Stomach (tissue), 8 donors: ENCODE measurements at regions not wholly inside any gene's neighbourhood (a gene's known extent, or its start where the extent isn't known, plus 50 kb on each side); places are given as distances from the start of the nearest gene placed in this dataset.

ENCODE experiments used
- DNase-seq, 2 donors: peaks; one replicate each; pipeline versions ENCODE4 v3.0.0 to v3.0.0-alpha.2; 2013 to 2019
- H3K27ac ChIP-seq, 5 donors: fragments of 200-600 bp in 4 of 5; sonication (generic) in 4 of 5; one replicate each; pipeline ENCODE4 v1.5.1; 2013 to 2019; ENCODE audit warnings: mild to moderate bottlenecking in 1 of 5, moderate library complexity in 1 of 5
- H3K27me3 ChIP-seq, 3 donors: fragments of 200-600 bp; sonication (generic); one replicate each; pipeline ENCODE4 v1.5.1; 2017 to 2019; ENCODE audit warnings: mixed run types in 1 of 3
- H3K36me3 ChIP-seq, 4 donors: fragments of 200-600 bp; sonication (generic); 1 replicate in 3 of 4; 2 replicates in 1 of 4; pipeline ENCODE4 v1.5.1; 2016 to 2019
- H3K4me1 ChIP-seq, 4 donors: fragments of 200-600 bp; sonication (generic); one replicate each; pipeline ENCODE4 v1.5.1; 2016 to 2019
- H3K4me3 ChIP-seq, 4 donors: fragments of 200-600 bp; sonication (generic) in 3 of 4; one replicate each; pipeline ENCODE4 v1.5.1; 2016 to 2019; ENCODE audit warnings: mild to moderate bottlenecking in 1 of 4
- H3K9me3 ChIP-seq, 4 donors: fragments of 200-600 bp; sonication (generic); one replicate each; pipeline ENCODE4 v1.5.1; 2016 to 2019
- EP300 ChIP-seq: sonication (generic); formaldehyde crosslinking; IDR thresholded peaks from one replicate; pipeline ENCODE4 v1.6.1; 2017; ENCODE audit warnings: antibody characterized with exemption
- POLR2A ChIP-seq, 4 donors: fragments of 450-650 bp; IDR thresholded peaks; one replicate each; pipeline ENCODE4 v1.6.1; 2016; ENCODE audit warnings: antibody characterized with exemption in 4 of 4, control low read depth in 2 of 4, mild to moderate bottlenecking in 1 of 4, moderate library complexity in 1 of 4
- POLR2AphosphoS5 ChIP-seq, 3 donors: sonication (generic); formaldehyde crosslinking; IDR thresholded peaks; one replicate each; pipeline ENCODE4 v1.6.1; 2016; ENCODE audit warnings: antibody characterized with exemption in 3 of 3
- WGBS, 5 donors: extraction: QIAGEN DNeasy Blood & Tissue Kit in 3 of 5; methylation state at CpG; one replicate each; pipeline versions ENCODE4 v1.1.5 to v1.1.7; 2013 to 2018; 5-methylcytosine and 5-hydroxymethylcytosine counted together
- intact Hi-C: fragments of 100-400 bp; cut with DNase I; formaldehyde crosslinking; loops from one replicate; pipeline ENCODE4 v1.15.1; 2023; ENCODE audit warnings: low total_unique reads
- TF ChIP-seq, protein P1 (sequence below), 7 experiments: fragments of 450-650 bp in 4 of 7; fragments of 200-600 bp in 3 of 7; sonication (generic) in 3 of 7; IDR thresholded peaks; one replicate each; pipeline ENCODE4 v1.5.1; 2016 to 2019; ENCODE audit warnings: antibody characterized with exemption in 7 of 7, control low read depth in 2 of 7, mild to moderate bottlenecking in 1 of 7
- donor health status: healthy with polysubstance abuse.
- donor health status: Bipolar disorder and iron deficiency.
- donor health status: healthy.

DNA sequence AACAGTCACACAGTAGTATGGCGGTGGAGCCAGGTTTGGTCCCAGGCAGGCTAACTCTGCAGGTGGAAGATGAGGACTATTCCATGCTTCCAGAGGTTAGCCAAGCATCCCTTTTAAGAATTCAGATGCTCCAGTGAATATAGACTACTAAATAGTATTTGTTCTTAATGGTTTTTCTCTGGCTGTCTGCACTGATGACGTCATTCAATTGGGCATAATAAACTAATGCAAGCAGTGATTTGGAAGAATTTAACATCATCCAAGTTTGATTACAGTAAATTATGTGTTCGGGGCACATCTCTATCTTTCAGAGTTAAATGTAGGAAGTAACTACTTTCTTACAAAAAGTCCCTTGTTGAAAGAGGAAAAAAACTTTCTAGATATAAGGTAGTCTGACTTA lies 78.8 kb upstream of the RND3 start:
- Histone ChIP-seq H3K36me3 (no peaks in the 10 kb centered on the region), H3K27me3 (no peaks in the 10 kb centered on the region), H3K9me3 (no peaks in the 10 kb centered on the region), H3K4me3 (no peak overlapping the region), H3K4me1 (no peaks in the 10 kb centered on the region), H3K27ac (no peak overlapping the region)
- 50 to 67% (median 58%) methylated on average over 3 of the region's 3 CpGs for WGBS, 5 donors
- intact Hi-C loops: no loop called here
- TF ChIP-seq, protein P1, sequence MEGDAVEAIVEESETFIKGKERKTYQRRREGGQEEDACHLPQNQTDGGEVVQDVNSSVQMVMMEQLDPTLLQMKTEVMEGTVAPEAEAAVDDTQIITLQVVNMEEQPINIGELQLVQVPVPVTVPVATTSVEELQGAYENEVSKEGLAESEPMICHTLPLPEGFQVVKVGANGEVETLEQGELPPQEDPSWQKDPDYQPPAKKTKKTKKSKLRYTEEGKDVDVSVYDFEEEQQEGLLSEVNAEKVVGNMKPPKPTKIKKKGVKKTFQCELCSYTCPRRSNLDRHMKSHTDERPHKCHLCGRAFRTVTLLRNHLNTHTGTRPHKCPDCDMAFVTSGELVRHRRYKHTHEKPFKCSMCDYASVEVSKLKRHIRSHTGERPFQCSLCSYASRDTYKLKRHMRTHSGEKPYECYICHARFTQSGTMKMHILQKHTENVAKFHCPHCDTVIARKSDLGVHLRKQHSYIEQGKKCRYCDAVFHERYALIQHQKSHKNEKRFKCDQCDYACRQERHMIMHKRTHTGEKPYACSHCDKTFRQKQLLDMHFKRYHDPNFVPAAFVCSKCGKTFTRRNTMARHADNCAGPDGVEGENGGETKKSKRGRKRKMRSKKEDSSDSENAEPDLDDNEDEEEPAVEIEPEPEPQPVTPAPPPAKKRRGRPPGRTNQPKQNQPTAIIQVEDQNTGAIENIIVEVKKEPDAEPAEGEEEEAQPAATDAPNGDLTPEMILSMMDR (IDR thresholded peaks at IDR 0.05): no peak
- TF ChIP-seq POLR2A (IDR thresholded peaks at IDR 0.05): no peak
- no peak for TF ChIP-seq POLR2AphosphoS5 (IDR thresholded peaks at IDR 0.05)
- no peak for TF ChIP-seq EP300
- no peak for DNase-seq

DNA sequence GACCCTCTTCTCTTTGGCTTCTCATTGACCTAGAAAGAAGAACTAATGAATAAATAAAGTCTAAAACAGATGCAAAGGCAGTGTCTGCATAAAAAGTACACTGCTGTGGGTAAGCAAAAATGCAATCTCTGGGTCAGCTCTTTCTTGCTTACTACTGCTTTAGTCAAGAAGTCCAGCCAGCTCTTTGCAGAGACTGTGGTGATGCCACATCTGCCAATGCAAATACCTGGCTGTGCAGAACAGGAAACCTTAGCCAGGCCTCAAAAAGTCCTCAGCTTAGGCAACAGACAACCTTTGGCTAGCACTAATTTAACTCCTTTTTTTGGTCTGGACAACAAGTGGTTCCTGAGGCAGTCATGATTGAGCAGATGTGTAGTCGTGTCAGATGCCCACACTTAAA lies 73.6 kb upstream of the RND3 start:
- intact Hi-C loops: no loop called here
- 62 to 85% (median 71%) methylated on average over 1 of the region's 1 CpG for WGBS, 5 donors
- no peak for DNase-seq
- no peak overlapping the region for H3K27ac ChIP-seq
- no peaks in the 10 kb centered on the region for H3K27me3 ChIP-seq
- no peak overlapping the region for H3K4me3 ChIP-seq
- no peaks in the 10 kb centered on the region for H3K36me3 ChIP-seq
- TF ChIP-seq, protein P1 (IDR thresholded peaks at IDR 0.05): no peak
- TF ChIP-seq EP300 (no peak), POLR2A (IDR thresholded peaks at IDR 0.05) (no peak), POLR2AphosphoS5 (IDR thresholded peaks at IDR 0.05) (no peak)
- no peaks in the 10 kb centered on the region for H3K9me3 ChIP-seq
- H3K4me1 ChIP-seq: no peaks in the 10 kb centered on the region

DNA sequence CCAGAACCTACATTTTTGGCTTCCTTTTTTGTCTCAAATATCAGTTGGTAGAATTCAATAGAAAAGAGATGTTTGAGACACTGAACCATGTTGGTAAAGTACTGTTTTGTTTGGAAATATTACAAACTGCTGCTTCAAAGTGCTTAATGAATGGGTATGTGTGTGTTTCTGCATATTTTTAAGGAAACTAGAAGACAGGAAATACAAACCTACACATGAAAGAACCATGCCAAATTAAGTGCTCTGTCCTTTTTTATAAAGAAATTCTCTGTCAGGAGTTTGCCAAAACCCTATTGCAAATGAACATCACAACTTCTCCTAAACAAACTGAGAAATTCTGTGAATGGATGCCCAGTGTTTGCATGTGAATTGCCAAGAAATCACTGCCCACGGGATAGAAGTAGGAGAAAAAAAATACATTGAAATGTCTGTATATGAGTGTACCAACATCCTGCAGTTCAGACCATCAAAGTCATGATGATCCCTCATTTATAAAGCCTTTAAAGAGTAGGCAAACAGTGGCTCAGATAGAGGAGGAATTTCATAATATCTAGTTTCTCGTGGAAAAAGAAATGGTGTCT lies 69.6 kb upstream of the RND3 start:
- H3K36me3 ChIP-seq: no peaks in the 10 kb centered on the region
- no peak for DNase-seq
- no peaks in the 10 kb centered on the region for H3K9me3 ChIP-seq
- WGBS, 5 donors: 43 to 56% (median 49%) methylated on average over 2 of the region's 2 CpGs
- intact Hi-C loops: no loop called here
- no peaks in the 10 kb centered on the region for H3K4me1 ChIP-seq
- H3K27me3 ChIP-seq: no peaks in the 10 kb centered on the region
- H3K4me3 ChIP-seq: no peak overlapping the region
- TF ChIP-seq POLR2AphosphoS5 (IDR thresholded peaks at IDR 0.05): no peak
- TF ChIP-seq, protein P1 (IDR thresholded peaks at IDR 0.05): no peak
- TF ChIP-seq POLR2A (IDR thresholded peaks at IDR 0.05): no peak
- TF ChIP-seq EP300: no peak
- H3K27ac ChIP-seq: no peak overlapping the region

DNA sequence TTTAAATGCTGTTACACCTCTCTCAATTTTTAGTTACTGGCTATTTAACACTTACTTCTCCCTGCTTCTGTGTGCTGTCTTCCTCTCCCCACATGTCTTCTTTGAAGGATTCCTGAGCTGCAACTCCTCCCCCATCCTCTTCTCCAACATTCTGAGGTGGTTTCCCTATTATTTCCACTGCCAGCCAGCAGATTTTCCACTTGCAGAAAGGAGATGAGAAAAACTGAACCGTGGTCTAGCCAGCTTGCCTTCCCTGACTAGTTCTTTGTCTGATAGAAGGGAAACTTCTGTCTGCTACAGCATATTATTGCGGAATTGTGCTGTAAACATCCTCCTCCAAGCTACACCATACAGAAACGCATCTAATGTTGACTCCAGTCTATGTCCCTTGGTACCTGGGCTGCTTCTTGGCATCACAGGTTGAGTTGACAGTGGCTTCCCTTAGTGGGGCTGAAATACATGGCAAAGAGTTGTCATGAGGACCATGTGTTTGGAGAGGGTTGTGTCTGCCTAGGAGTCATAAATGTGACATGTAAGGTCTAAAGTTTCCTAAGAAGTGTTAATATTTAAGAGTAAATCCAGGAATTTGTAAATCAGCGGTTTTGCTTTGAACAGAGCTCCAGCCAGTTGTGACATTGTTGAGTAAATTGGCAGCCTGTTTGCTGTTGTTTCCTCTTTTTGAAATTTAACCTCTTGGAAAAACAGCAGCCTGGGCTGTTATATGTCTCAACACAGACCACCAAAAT lies 68.3 kb upstream of the RND3 start:
- intact Hi-C loops: no loop called here

More for the DNA sequence above, 68.3 kb upstream of the RND3 start:
- H3K4me3 ChIP-seq: no peak overlapping the region
- TF ChIP-seq POLR2AphosphoS5 (IDR thresholded peaks at IDR 0.05) (no peak), POLR2A (IDR thresholded peaks at IDR 0.05) (no peak), EP300 (no peak)
- TF ChIP-seq, protein P1 (IDR thresholded peaks at IDR 0.05): no peak
- H3K9me3 ChIP-seq: no peaks in the 10 kb centered on the region
- 55 to 78% (median 76%) methylated on average over 4 of the region's 4 CpGs for WGBS, 5 donors
- H3K4me1 ChIP-seq: no peaks in the 10 kb centered on the region
- no peaks in the 10 kb centered on the region for H3K27me3 ChIP-seq
- DNase-seq: no peak
- no peak overlapping the region for H3K27ac ChIP-seq
- H3K36me3 ChIP-seq: no peaks in the 10 kb centered on the region
